Pulmonary artery endothelial cell (primary cell): ENCODE measurements at regions not wholly inside any gene's neighbourhood (a gene's known extent, or its start where the extent isn't known, plus 50 kb on each side); places are given as distances from the start of the nearest gene placed in this dataset.

ENCODE experiments used
- DNase-seq: peaks from one replicate; pipeline ENCODE4 v3.0.0-alpha.2; 2011; ENCODE audit warnings: low read depth, low spot score

- no peak for DNase-seq
These were observed 135.7 kb downstream of the DSEL start for GRCh38 chr18:67380867-67381266.

GRCh38 chr18:67379981-67380380 is 136.5 kb downstream of the DSEL start:
- no peak for DNase-seq

- DNase-seq, result no peak
These were observed 140.1 kb downstream of the DSEL start for GRCh38 chr18:67376372-67376771.

- DNase-seq, result no peak
These were observed 142.9 kb downstream of the DSEL start for GRCh38 chr18:67373636-67374035.

GRCh38 chr18:67367540-67367939 is 149.0 kb downstream of the DSEL start:
- no peak for DNase-seq

- no peak for DNase-seq
These were observed 152.8 kb downstream of the DSEL start for GRCh38 chr18:67363694-67364093.

- no peak for DNase-seq
These were observed 153.6 kb downstream of the DSEL start for GRCh38 chr18:67362906-67363305.

GRCh38 chr18:67359873-67360838 is 156.4 kb downstream of the DSEL start:
- peak; percentile 82 for DNase-seq

GRCh38 chr18:67358947-67359346 is 157.6 kb downstream of the DSEL start:
- no peak for DNase-seq

- DNase-seq, result no peak
These were observed 161.8 kb downstream of the DSEL start for GRCh38 chr18:67354692-67355091.

GRCh38 chr18:67354091-67354490 is 162.4 kb downstream of the DSEL start:
- DNase-seq, result no peak

GRCh38 chr18:67347438-67347837 is 169.1 kb downstream of the DSEL start:
- DNase-seq, result no peak

- DNase-seq, result no peak
These were observed 174.4 kb downstream of the DSEL start for GRCh38 chr18:67342159-67342558.

- no peak for DNase-seq
These were observed 178.8 kb downstream of the DSEL start for GRCh38 chr18:67337696-67338095.

- DNase-seq, result no peak
These were observed 184.7 kb downstream of the DSEL start for GRCh38 chr18:67331857-67332256.

GRCh38 chr18:67319109-67319508 is 197.4 kb downstream of the DSEL start:
- no peak for DNase-seq

GRCh38 chr18:67318651-67319050 is 197.9 kb downstream of the DSEL start:
- DNase-seq, result no peak

GRCh38 chr18:67310826-67311225 is 205.7 kb downstream of the DSEL start:
- peak; percentile 11 for DNase-seq

GRCh38 chr18:67308819-67309218 is 207.7 kb downstream of the DSEL start:
- DNase-seq, result no peak

- DNase-seq, result peak; percentile 32
These were observed 211.1 kb downstream of the DSEL start for GRCh38 chr18:67305466-67305865.

GRCh38 chr18:67302043-67302442 is 214.5 kb downstream of the DSEL start:
- DNase-seq, result no peak

- DNase-seq, result no peak
These were observed 214.9 kb downstream of the DSEL start for GRCh38 chr18:67301592-67301991.

GRCh38 chr18:67300498-67300897 is 216.0 kb downstream of the DSEL start:
- DNase-seq, result no peak
